TTC549 (cell line): ENCODE measurements at regions not wholly inside any gene's neighbourhood (a gene's known extent, or its start where the extent isn't known, plus 50 kb on each side); places are given as distances from the start of the nearest gene placed in this dataset.
"Not testable (repeated sequence)": the region's sequence is repeated elsewhere in the genome, so short reads cannot be mapped to it uniquely, and the experiment has no call there.

Experiments
- FAIRE-seq: peaks from 2 replicates; lab custom pipeline; 2012; peaks lifted over from hg19 to GRCh38; lab: Jason Lieb, UNC

DNA sequence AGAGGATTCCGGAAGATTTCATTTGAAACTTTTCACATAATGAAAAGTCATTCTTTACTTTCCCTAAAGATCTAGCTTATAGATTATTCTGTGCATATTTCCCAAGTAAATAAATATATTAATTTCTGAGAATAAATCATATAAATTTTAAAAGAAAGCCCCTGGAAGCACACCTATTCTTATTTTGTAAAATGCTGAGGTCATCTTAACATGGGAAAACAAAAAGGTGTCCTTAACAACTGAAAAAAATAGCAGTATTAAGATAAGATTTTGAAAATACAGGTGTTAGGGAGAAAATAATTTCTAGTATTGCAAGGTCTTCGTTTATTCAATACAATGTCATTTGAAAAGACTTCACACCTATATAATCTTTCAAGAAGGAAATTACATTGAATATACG is 567.5 kb upstream of the CHAC2 start:
- no peak for FAIRE-seq

DNA sequence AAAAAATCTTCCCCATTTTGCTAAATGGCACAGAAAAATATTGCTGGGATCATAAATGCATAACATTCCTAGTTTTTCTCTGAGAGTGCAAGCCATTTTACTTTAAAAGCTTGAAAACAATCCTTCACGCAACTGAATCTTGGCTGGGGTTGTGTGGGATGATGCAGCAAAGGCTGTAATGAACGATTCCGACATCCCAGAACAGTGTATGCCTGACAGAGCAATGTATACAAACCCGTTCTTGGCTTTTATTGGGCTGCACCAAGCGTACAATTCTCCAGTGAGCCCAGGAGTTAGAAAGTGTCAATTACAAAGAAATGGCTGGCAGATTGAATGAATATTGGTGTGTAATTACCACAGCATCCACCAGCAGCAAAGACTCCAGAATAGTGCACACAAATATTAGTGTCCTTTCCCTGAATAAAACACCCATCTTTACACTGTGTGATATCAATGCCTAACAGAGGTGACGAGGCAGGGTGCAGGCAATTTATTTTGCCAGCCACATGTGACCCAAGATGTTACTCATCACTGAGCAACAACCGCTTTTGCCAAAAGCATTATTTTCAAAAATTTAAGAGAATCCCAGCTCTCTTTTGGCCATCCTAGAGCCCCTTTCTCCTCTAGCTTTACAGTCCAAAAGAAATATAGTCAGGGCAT is 578.6 kb upstream of the CHAC2 start:
- no peak for FAIRE-seq

DNA sequence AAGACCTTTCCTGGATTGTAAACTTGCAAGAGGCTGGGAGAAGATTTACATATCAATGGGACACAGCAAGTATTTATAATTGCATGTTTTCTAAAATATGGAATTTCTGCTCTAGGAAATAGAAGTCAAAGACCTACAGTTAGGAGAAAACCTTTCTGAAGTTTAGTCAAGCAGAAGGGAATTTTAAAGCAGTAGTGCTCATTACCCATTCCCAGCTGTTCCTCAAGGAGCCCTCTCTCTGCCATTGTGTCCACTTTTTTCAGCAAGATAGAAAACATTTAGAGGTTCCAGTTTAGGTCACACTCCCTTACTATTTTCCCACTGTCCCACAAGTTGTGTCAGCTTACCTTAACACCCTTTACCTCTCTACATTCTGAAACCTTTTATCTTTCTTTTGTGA is 584.0 kb upstream of the CHAC2 start:
- no peak for FAIRE-seq

DNA sequence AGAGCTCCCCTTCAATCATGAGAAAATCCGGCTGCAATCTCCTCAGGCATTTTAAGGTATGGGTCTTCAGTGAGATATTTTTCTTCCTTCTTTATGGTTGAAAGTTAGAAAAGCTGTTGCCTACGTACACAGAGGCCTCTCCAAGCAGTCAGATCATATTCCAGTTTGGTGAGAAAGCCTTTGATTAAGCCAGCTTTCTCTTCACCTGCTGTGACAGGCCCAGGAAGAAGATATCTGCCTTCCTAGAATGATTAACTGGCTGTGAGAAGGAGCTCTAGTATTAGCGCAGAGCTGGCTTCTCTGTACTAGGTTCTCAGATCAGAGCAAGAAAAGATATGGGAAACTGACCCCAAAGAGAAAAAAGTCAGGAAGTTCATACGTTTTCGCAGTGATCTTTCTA is 585.0 kb upstream of the CHAC2 start:
- no peak for FAIRE-seq

DNA sequence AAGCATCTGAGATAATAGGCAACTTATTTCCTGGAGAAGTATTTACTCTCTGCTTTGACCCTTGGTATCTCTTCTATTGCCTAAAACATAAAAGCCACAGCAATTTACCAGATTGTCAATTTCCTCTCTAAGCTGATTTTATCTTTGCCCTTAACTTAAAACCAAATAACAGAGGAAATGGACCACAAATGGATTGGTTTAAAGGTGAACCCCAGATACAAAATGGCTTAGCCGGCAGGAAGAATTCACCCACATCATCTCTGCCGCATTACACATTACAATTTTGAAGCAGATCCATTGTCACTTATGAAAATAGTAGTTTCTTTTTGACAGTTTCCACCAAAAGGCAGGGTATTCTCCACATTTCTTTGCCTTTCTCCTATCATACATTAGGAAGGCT is 585.8 kb upstream of the CHAC2 start:
- no peak for FAIRE-seq

DNA sequence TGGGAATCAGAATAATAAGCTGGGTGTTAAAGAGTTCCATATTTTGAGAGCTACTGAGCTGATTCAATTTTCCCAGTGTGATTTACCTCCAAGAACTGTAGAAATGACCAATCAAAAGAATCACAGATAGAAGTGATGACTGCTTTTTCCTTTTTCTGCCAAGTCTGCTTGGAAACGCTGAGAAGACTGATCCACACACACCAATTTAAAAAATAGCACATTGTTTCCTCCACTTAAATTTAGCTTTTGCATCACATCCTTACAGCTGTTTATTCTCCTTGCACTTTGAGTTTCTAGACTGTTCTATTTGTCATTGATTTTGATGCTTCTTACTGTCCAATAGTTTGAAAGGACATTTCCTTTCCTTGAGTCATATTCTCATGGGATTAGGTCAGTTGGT is 590.3 kb upstream of the CHAC2 start:
- no peak for FAIRE-seq

DNA sequence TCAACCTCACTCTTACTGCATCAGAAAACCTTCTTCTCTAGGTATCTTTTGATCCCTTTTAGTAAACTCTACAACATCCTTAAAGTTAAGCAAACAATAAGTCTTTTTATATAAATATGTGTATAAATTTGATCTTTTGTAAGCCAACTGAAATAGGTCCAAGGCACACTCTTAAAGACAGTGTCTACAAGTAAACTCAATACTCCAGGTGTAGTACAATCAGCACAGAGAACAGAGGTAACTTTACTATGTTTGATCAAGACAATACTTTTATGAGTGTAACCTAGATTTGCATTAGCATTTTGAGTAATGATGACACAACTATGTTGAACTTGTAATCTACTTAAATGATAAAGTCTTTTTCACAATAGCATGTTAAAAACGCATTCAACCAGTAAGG is 593.1 kb upstream of the CHAC2 start:
- FAIRE-seq: no peak

DNA sequence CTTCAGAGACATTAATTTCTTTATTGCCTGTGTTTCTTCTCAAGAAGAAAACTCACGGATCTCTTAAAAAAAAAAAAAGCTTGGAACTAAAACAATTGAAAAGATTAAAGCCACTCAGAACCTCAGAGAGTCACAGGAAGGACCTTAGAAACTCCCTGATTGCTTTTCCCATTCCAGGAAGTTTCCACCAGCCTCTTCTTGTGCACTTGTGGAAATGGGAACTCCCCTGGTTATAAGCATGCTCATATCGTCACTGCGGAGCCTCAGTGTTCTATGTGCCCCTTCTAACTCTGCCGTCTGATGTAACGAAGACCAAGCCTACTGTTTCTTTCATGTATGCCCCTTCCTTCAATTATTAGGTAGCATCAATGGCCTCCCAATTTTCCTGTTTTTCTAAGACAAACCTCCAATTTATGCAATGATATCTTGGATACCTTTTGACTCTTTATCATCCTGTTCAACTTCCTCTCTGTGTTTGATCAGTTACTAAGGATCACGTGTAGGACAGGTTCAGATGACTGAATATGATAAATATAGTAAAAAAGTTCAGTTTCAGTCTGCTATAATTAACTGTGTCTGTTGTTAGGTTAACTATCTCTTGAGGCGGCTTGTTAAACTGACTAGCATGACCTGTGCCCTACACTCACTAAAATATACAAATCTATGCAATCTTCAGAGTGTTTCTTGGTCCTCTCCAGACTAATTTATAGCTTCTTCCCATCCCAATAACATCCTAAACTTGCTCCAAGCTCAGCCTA is 593.7 kb upstream of the CHAC2 start:
- no peak for FAIRE-seq

DNA sequence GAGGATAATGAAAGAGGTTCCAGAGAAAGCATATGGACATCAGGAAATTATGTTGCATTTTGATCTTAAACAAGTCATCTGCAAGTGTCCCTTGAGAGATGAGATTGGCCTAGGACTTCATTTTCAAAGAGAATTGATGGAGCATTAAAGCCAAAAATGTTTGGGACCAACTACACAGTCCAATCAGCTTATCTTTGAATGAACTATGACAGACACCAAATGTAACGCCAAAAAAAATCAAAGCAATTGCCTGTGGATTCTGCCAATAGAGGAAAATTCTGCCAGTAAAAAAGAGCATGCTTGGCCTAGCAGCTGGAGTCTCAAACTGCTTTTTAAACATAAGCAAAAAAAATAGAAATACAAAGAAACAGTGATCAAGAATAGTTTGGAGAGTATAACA is 594.5 kb upstream of the CHAC2 start:
- FAIRE-seq: no peak

DNA sequence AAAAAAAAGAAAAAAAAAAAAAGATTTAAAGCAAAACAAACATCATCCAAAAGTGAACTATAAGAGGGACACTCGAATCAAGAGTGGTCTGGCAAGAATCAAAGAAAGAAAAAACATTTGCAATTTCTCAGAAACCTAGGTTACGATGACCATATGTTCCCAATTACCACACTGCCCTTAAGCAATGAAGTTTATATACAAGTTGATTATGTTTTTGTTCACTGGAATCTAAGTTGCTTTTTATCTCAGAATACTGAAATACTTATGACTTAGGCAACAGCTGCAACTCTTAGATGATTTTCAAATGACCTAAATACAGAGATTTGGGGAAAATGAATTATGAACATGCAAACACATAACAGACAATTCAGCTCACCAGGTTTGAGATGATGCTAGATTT is 597.1 kb upstream of the CHAC2 start:
- no peak for FAIRE-seq

DNA sequence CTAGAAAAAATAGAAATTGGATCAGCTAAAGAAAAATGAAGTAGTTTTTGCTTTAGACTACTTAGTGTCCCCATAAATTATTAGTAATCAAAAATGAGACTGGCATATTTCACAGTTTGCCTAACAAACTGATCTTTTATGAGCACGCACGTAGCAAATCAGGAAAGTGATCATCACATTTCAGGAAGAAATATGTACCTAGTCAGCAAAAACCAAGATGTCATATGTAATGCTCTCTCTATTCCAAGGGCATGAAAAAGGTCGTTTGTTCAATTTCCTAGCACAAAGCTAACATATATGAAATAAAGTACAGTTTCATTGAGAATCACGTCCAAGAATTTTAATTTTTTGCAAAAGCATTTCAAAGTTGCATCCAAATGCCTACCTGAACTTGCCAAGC is 600.4 kb upstream of the CHAC2 start:
- FAIRE-seq: no peak

DNA sequence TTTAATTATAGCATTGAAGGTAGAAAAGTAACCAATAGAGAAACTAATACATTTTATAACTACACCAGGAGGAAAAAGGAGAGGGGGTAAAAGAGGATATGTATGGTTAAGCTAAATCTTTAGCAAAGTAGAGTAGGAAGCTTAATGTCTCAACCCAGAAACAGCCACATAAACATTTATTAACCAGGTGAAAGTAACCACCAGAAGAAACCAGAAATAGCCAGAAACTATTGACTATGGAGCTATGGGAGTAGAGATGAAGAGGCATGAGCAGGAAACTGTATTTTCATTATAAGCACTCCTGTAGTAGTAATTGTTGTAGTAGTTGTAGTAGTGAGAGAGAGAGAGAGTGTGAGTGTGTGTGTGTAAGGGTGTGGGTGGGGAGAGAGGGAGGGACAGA is 617.5 kb upstream of the CHAC2 start:
- FAIRE-seq: no peak

DNA sequence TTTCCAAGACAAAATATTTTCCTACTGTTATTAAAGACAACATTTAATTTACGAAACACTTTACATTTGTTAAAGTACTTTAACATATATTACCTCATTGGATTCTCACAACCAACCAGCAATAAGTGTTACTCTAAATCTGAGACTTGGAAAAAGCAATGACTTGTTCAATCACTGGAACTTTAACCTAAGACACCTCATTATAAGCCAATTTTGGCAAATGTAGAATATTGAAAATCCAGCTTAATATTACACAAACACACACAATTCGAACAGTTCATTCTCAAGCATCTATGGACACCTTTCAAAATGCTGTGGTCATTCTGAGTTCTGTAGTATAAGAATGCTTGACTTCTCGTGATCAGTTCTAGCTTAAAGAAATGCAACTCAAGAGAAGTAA is 619.4 kb upstream of the CHAC2 start:
- FAIRE-seq: no peak

DNA sequence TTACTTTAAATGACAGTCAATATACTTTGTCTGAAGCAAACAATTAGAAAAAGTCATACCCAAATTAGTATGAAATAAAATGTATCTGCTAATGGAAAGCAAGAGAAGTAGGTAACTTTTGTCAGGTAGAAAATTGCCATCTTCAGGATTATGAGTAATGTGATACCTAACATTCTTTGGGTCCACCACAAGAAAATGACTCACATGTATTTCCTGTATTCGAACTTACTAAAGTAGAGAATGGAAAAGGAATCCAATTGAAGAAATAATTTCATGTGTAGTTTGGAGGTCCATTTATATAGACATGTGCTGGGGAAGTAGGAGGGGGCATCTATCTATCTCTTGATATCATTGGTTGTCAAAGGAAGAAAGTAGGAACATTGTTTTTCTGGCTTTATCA is 636.2 kb upstream of the CHAC2 start:
- no peak for FAIRE-seq

DNA sequence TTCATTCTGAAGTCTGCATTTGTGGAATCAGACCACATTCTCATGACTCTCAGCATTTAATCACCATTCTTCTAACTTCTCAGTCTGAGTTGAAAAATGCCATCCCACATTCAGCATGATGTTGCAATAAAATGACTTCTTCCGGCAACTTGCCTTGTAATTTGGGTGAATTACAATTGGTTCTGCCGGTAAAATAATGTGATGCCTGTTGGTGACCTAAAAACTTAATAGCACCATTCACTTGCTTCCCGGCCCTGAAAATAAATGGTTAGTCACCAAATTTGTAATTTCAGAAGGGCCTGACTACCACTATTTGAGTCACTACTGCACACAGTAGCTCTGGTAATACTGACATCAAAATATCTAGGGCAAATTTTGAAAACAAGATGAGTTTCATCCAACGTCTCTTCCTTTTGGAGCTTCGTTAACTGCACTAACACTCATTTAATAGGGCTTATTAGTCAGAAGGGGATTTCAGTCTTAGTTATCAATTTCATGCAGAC is 637.1 kb upstream of the CHAC2 start:
- no peak for FAIRE-seq

DNA sequence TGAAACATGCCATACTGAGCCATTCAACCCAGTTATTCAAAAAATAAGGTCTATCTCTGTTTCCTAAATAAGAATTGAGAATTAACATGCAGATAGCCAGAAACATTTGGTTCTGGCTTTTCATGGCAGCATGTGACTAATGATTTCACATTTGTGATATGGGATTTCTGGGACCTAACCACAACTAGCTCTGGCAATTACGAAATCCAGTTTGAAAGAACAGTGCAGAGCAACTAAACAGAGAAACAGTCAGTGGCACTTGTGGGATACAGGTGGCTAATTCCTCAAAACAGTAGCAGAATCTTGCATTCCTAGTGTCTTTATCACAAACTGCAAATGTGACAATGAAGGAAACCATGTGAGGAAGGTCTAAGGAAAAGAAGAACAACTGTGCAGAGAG is 637.8 kb upstream of the CHAC2 start:
- FAIRE-seq: no peak

DNA sequence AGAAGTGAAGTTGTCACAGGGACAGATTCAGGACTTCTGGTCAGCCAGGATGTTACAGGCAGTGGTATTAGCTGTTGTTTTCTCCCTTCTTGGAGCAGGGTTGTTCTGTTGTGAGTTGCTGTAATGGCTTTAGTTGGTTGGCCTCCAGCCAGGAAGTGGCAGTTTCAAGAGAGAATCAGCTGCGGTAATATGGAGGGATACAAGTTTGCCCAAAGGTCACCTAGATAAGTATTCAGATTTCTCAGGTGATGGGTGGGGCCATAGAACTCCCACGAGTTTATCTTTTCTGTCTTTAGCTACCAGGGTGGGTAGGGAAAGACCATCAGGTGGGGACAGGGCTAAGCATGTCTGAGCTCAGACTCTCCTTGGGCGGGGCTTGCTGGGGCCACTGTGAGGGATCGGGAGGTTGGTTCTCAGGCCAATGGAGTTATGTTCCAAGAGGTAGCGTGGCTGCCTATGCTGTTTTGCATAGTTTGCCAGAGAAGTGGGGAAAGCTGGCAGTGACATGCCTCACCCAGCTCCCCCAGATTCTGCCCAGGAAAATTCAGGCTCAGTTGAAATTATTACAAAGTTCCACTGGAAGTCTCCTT is 640.4 kb upstream of the CHAC2 start:
- FAIRE-seq: no peak

DNA sequence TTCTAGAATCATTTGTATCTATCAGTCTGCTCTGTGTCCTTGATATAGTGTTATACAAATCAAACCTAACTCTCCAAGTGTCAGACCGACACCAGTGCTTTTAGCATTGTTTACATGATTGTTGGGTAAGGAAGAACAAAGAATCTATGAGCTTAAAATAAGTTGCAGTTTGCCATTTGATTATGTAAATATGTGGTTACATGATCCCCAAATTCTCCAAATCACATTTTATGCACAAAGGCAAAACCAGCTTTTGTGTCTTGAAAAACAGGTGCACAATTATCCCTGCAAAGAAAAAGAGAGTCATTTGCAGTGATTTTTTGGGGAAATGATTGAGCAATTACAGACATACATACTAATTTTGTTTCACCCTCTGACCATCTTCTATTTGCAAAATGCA is 652.6 kb upstream of the CHAC2 start:
- FAIRE-seq: no peak

DNA sequence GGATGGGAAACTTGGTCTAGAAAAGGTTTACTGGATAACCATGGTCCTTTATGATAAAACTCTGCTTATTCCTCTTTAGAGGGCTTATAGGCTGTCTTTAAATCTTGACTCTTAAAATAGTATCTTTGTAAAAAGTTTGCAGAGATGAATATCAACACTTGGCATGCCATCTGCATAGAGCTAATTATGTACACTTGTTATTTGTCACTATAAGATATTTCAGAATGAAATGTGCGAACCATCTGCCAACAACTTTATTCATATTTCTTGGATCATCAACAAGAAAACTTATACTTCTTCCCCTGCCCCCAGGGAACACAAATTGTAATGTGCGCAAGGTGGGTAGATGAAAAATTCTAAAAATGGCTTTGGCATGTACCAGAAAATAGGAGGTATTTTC is 653.0 kb upstream of the CHAC2 start:
- no peak for FAIRE-seq

DNA sequence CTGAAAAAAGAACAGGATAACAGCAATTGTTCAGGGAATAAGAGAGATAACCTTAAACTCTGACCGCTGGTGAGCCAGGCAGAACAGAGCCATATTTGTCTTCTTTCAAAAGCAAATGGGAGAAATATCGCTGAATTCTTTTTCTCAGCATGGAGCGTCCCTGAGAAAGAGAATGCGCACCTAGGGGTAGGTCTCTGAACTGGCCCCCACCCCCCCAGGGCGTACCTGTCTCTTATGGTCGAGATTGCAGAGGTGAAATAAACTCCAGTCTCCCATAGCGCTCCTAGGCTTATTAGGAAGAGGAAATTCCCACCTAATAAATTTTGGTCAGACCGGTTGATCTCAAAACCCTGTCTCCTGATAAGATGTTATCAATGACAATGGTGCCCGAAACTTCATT is 655.2 kb upstream of the CHAC2 start:
- not testable (repeated sequence) for FAIRE-seq

DNA sequence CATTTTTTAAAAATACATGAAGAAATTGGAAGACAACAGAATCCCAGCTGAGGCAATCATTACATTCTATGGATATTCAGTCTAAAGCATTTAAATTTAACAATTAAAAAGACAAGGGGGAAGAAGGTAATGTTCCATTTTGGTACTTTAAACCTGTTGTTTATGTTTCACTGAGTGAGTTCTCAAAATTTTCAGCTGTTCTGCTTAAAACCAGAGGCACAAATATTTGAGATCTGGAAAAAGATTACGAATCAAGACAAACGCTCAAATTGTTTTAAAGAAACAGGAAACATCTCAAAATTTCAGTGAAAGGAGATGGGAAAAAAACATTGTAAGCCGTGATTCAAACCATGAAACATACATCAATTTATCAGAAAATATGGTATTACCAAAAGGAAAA is 656.2 kb upstream of the CHAC2 start:
- FAIRE-seq: no peak

DNA sequence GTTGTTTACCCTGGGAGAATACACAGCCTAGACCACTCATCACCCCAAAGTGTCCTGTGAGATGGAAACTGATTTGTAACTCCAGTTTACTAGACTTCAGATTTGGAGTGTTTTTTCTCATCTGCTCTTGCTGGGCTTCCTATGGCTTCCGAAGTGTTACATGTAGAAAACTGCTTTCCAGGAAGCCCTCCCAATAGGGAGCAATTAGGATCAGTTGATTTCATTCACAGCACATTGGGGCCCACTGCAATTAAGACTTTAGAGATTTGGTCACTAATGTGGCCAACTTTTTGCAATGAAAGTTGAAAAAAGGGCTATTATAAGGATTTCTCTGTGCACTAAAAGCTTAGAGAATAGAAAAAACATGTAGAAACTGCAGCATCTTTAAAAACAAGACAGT is 656.6 kb upstream of the CHAC2 start:
- no peak for FAIRE-seq

DNA sequence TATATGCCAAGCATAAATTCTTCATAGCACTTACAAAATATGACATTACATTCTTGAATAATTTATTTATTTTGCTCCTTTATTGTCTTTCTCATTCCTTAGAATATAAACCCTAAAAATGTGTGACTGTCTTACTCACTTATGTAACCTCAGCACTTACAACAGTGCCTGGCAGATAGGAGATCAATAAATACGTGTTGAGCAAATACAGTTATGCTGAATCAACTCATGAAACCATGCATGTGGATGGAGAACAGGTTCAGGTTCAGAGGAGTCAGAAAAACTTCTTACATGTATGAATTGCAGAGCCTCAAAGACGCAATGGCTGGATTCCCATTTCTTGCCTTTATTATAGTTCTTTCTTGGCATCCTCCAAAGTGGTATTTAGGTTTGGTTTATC is 659.4 kb upstream of the CHAC2 start:
- FAIRE-seq: no peak

DNA sequence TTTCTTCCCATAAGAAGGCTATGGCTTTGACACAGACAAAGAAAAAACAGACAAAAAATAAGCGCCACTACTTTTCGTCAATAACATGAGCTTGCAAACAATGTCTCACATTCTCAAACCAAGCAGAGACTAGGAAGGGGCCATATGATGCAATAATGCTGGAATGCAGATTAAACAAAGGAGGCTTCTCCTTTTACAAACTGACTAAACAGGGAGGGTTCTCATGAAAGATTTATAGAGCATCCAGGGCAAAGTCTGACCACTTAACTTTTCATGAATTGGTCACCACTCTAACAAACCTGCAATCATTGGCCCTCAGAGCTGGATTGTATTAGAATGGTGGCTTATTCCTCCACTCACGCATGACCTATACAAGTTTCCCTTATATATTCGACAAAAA is 663.3 kb upstream of the CHAC2 start:
- no peak for FAIRE-seq
